ENCODE measurements at regions not wholly inside any gene's neighbourhood (a gene's known extent, or its start where the extent isn't known, plus 50 kb on each side); places are given as distances from the start of the nearest gene placed in this dataset.

- no peak for DNase-seq (ENCODE audit: low read depth)
These were observed 703.0 kb downstream of the ARAP2 start for GRCh38 chr4:35541146-35541887.

DNA sequence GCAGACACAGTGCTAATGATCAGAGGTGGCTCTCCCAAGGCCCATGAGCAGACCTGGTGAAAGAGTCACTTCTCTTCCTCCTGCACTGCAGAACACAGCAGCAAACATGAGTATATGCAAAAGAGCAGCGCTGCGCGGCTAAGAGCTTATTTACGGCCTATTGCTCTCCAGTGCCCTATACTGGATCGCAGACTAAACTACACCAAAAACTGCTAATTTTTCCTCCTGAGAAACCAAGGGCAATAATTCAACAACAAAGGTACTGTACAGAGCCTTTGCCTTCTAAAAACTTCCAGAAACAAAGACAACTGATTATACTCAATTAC, 702.5 kb downstream of the ARAP2 start:
- no peak for DNase-seq (ENCODE audit: low read depth)

GRCh38 chr4:35548921-35549320, 695.4 kb downstream of the ARAP2 start:
- DNase-seq (ENCODE audit: low read depth) = no peak

- DNase-seq (ENCODE audit: low read depth) = no peak
These were observed 687.9 kb downstream of the ARAP2 start for GRCh38 chr4:35556387-35556786.

DNA sequence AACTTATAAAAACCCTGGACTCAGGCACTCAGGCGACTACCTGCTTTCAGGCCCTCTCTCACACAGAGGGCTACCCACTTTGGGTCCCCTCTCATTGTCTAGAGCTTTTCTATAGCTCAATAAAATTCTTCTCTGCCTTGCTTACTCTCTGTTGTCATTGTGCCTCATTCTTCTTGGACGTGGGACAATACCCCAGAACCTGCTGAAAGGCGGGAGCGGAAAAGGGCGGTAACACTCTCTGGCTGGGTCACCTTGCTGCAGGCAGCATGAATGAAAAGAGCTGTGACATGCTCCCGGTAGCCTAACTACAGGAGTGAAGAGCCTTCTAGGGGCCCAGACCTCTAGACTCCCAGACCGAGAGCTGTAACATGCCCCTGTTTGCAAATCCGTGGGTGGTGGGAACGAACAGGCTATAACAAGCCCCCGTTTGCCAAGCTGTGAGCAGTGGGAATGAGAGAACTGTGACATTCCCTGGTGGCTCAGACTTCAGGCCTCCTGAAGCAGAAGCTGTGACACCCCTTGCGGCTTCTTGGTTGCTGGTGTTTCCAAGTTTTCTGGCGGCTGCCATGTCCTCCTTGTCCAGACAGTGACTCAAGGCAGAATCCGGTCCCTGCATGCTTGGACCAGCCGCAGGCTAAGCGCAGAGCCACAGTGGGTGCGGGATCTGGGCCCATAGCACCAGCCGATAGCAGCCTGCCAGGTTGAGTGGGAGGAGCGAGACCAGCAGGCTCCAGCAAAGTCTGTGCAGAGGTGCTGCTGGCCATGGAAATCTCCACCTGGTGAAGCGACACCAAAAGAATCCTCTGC, 684.6 kb downstream of the ARAP2 start:
- DNase-seq (ENCODE audit: low read depth) = no peak

DNA sequence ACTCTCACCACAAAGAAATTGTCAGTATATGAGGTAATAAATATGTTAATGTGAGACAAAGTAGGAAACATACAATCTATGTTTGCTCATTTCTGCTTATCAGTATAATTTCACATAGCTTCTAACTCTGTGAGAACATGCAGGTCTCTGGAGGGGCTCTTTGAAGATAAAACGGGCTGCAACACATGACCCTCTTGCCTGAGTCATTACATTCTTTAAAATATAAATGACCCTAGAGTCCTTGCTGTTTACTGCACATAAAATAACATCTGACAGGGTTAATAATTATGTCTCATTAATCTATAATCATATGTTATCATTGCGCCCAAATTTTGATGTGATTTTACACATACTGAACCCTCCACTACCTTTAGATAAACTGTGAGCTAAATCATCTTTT, 681.5 kb downstream of the ARAP2 start:
- DNase-seq (ENCODE audit: low read depth) = no peak

DNA sequence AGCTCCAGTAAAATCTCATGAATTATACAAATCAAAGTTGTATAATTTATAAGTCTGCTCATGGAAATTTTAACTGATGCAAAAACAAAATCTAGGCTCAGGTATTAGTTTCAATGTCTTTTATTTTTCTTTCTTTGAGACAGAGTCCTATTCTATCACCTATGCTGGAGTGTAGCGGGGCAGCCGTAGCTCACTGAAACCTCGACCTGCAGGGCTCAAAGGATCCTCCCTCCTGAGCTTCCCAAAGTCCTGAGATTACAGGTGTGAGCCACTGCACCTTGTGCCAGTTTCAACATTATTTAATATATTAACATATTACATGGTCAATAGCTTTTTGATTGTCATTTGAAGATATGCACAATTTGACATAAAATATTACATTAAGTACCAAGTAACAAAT, 678.7 kb downstream of the ARAP2 start:
- DNase-seq (ENCODE audit: low read depth) = no peak

DNA sequence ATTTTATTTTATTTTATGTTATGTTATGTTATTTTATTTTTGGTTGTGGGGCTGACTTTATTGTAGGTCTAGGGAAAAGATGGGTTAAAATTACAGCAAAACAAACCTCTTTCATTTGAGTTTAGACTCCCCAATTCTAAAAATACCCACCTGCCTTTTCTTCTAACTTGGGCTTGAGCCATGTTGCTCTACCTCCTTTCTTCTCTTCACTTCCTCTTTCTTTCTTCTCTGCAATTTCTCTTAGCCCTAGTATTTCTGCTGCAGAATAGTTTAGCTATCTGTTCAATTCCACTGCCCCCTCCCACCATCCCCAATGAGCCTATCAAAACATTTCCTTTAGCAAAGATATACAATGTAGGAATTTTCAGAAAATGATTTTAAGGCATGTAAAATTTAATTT, 653.3 kb downstream of the ARAP2 start:
- DNase-seq (ENCODE audit: low read depth) = no peak

DNA sequence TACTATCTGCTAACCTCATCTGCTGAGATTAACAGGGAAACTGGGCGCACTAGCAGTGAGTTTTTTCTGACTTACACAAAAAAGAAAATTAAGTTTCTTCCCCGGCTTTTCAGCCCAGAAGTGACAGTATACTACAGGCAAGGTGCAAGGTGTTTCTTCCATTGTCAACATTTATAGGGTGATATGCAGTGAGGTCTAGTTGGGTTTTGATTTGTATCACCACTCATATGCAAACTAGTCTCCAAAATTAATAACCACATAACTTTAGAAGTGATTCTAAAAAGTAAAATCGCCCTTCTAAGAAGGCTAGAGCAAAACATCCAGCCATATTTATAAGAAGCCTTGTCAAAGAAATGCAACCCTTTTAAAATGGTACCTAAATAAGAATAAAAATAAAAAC, 640.1 kb downstream of the ARAP2 start:
- DNase-seq (ENCODE audit: low read depth) = no peak

GRCh38 chr4:35604724-35605123, 639.6 kb downstream of the ARAP2 start:
- DNase-seq (ENCODE audit: low read depth) = no peak

- no peak for DNase-seq (ENCODE audit: low read depth)
These were observed 636.1 kb downstream of the ARAP2 start for GRCh38 chr4:35608205-35608604.

GRCh38 chr4:35614120-35614519, 630.2 kb downstream of the ARAP2 start:
- DNase-seq (ENCODE audit: low read depth) = no peak

- no peak for DNase-seq (ENCODE audit: low read depth)
These were observed 604.4 kb downstream of the ARAP2 start for GRCh38 chr4:35639929-35640328.

- DNase-seq (ENCODE audit: low read depth) = no peak
These were observed 600.7 kb downstream of the ARAP2 start for GRCh38 chr4:35643661-35644060.

GRCh38 chr4:35644591-35644990, 599.7 kb downstream of the ARAP2 start:
- no peak for DNase-seq (ENCODE audit: low read depth)

GRCh38 chr4:35649011-35649410, 595.3 kb downstream of the ARAP2 start:
- DNase-seq (ENCODE audit: low read depth) = no peak

DNA sequence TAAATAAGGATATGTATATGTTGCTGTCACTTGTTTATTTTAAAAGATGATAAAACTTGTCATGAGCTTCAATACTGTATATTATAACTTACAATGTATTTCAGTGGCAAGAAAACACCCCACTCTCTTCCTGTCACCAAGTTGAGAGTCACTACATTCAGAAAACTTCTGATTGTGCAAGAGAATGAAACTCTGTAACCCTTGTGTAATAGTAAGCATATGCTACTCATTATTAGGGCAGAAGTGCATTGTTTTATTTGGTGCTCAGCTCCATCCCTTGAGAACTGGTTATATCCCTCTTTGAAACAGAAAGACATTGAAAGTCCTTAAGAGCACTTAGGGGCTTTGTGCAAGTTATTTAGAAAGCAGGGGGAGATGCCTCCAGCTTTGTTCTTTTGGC, 594.5 kb downstream of the ARAP2 start:
- DNase-seq (ENCODE audit: low read depth) = no peak

- no peak for DNase-seq (ENCODE audit: low read depth)
These were observed 592.1 kb downstream of the ARAP2 start for GRCh38 chr4:35652197-35652596.

- DNase-seq (ENCODE audit: low read depth) = no peak
These were observed 590.9 kb downstream of the ARAP2 start for GRCh38 chr4:35653451-35653850.

DNA sequence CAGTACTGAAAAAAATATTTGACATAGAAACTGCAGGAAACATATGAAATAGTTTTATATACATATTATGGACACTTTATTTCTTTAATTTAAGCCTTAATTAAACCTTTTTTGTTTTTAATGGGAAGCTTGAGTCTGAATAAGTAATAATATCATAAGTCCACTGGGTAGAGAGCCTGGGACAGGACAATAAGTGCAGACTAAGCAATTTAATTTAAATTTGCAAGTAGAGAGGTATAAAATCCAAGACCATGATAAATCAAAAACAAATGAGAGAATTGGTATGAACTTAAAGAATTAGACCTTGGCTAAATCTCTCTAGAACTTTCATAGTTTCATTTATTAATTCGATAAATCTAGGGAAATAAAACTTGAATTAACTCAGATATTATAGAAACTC, 571.2 kb downstream of the ARAP2 start:
- no peak for DNase-seq (ENCODE audit: low read depth)

DNA sequence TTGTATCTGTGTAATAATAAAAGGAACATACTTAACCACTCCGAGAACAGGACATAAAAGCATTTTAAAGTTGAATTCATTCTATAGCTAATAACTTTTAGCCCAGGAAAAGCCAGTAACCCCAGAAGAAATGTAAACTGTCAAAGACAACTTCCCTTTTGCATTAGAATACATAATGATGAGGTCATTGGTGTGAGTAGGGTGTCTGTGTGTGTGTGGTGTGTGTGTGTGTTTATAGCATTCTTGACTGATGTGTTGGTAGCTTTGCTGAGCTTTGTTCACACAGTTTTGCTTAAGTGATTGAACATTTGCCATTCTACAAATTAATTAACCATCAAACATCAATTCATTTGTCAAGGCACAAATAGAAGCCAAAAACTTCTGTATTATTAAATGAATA, 559.6 kb downstream of the ARAP2 start:
- no peak for DNase-seq (ENCODE audit: low read depth)

- no peak for DNase-seq (ENCODE audit: low read depth)
These were observed 554.4 kb downstream of the ARAP2 start for GRCh38 chr4:35689870-35690269.

- no peak for DNase-seq (ENCODE audit: low read depth)
These were observed 554.0 kb downstream of the ARAP2 start for GRCh38 chr4:35690271-35690670.

DNA sequence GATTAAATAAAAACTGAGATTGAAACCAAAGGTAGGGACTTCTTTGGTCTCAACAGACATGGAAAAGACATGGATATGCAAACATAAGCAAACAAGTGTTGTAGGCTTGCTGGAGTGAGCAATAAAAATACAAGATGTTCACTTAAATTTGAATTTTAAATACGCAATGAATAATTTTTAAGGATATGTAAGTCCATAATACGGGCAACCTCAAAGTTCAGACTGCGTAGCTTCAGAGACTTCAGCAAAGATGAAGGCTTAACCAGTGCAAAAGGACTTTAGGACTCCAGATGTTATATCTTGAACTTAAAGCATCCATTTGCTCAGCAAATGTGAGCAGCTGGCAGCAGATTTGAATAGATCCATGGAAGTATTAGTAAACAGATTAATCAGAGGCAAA, 549.3 kb downstream of the ARAP2 start:
- DNase-seq (ENCODE audit: low read depth) = no peak

All from activated T-cell treated with anti-CD3 and anti-CD28 coated beads for 48 hours (primary cell).